GM12878 (cell line): ENCODE measurements at regions not wholly inside any gene's neighbourhood (a gene's known extent, or its start where the extent isn't known, plus 50 kb on each side); places are given as distances from the start of the nearest gene placed in this dataset.

Experiments used
- ATAC-seq: fragments of 200-7000 bp; cut with Tn5 transposase; 3 replicates; pipeline ENCODE4 v1.9.1; 2020; ENCODE audit warnings: mild to moderate bottlenecking, moderate library complexity
- BruUV-seq: library from RNA; stranded (reverse); fragments of 400-500 nt; replicated peaks from 2 replicates; lab custom pipeline; 2021; lab: Mats Ljungman, UMichigan
- CTCF ChIA-PET: fragments of 300-600 bp; sonication (Branson Sonifier 250); formaldehyde crosslinking; extraction: SDS; loops from one replicate; lab custom pipeline; 2021; ENCODE audit warnings: inconsistent platforms; lab: Yijun Ruan, JAX
- POLR2A ChIA-PET: fragments of 350-600 bp; formaldehyde crosslinking; extraction: SDS; loops from one replicate; lab custom pipeline; 2021; ENCODE audit warnings: inconsistent platforms; lab: Charles Lee
- RAD21 ChIA-PET: fragments of 300-600 bp; sonication (Branson Sonifier 250); formaldehyde crosslinking; loops from one replicate; lab custom pipeline; 2023; ENCODE audit warnings: antibody characterized with exemption; ENCODE audit not compliant: unreplicated experiment; lab: Charles Lee
- SMC1A ChIA-PET: fragments of 300-600 bp; sonication (Branson Sonifier 250); formaldehyde crosslinking; loops from one replicate; lab custom pipeline; 2023; ENCODE audit not compliant: unreplicated experiment, uncharacterized antibody; lab: Charles Lee
- DNase-seq: peaks from one replicate; pipeline ENCODE4 v3.0.0-alpha.2; 2011; ENCODE audit warnings: low read depth, low spot score
- FAIRE-seq: peaks from 3 replicates; lab custom pipeline; 2011; peaks lifted over from hg19 to GRCh38; lab: Jason Lieb, UNC
- H2AFZ ChIP-seq: 2 replicates; pipeline ENCODE4 v1.6.0; 2011; ENCODE audit warnings: low read depth, low read length, control low read depth; ENCODE audit not compliant: control insufficient read depth
- H3K27ac ChIP-seq: 2 replicates; pipeline ENCODE4 v1.5.1; 2011; ENCODE audit warnings: control low read depth; ENCODE audit not compliant: control insufficient read depth, insufficient read depth
- H3K27me3 ChIP-seq, 2 experiments: replicated peaks in 1 of 2; 2 replicates each; pipeline versions ENCODE4 v1.6.0 to v1.6.1; 2011; ENCODE audit warnings: low read length in 1 of 2; ENCODE audit not compliant: control insufficient read depth in 2 of 2, insufficient read depth in 2 of 2
- H3K36me3 ChIP-seq, 2 experiments: 2 replicates each; pipeline ENCODE4 v1.5.1; 2011; ENCODE audit warnings: low read length in 1 of 2; ENCODE audit not compliant: control insufficient read depth in 2 of 2, insufficient read depth in 2 of 2
- H3K4me1 ChIP-seq: 2 replicates; pipeline ENCODE4 v1.6.1; 2011; ENCODE audit warnings: mild to moderate bottlenecking, low read length, moderate library complexity, mixed read lengths; ENCODE audit not compliant: control insufficient read depth, insufficient read depth
- H3K4me2 ChIP-seq: 2 replicates; pipeline ENCODE4 v1.6.0; 2011; ENCODE audit warnings: control low read depth; ENCODE audit not compliant: control insufficient read depth, insufficient read depth
- H3K4me3 ChIP-seq: fragments of 200-600 bp; sonication (generic); 2 replicates; pipeline ENCODE4 v1.5.1; 2016
- H3K79me2 ChIP-seq: 2 replicates; pipeline ENCODE4 v1.6.0; 2011; ENCODE audit warnings: low read length; ENCODE audit not compliant: control insufficient read depth, insufficient read depth
- H3K9ac ChIP-seq: 2 replicates; pipeline ENCODE4 v1.8.0; 2011; ENCODE audit warnings: low read length, control low read depth, mixed read lengths; ENCODE audit not compliant: control insufficient read depth, insufficient read depth
- H3K9me3 ChIP-seq: replicated peaks from 3 replicates; pipeline ENCODE4 v1.5.1; 2011; ENCODE audit warnings: mild to moderate bottlenecking, low read length; ENCODE audit not compliant: control insufficient read depth, insufficient read depth
- H4K20me1 ChIP-seq: 2 replicates; pipeline ENCODE4 v1.6.0; 2011; ENCODE audit not compliant: control insufficient read depth, insufficient read depth
- EED ChIP-seq: sonication (generic); IDR thresholded peaks from 2 replicates; pipeline ENCODE4 v1.6.1; 2016; ENCODE audit warnings: antibody characterized with exemption, low read depth
- IKZF1 ChIP-seq: fragments of 450-650 bp; conservative IDR thresholded peaks from 2 replicates; pipeline ENCODE4 v1.6.1; 2017; ENCODE audit warnings: antibody characterized with exemption, mild to moderate bottlenecking
- IRF4 ChIP-seq: IDR thresholded peaks from 2 replicates; pipeline ENCODE4 v1.6.1; 2011; ENCODE audit warnings: low read depth, low read length
- JUNB ChIP-seq: IDR thresholded peaks from 2 replicates; pipeline ENCODE4 v1.6.1; 2016; ENCODE audit warnings: antibody characterized with exemption, mild to moderate bottlenecking
- KDM1A ChIP-seq: fragments of 200-600 bp; sonication (generic); IDR thresholded peaks from 2 replicates; pipeline ENCODE4 v1.6.1; 2016; ENCODE audit warnings: borderline replicate concordance
- MEF2B ChIP-seq: fragments of 450-650 bp; IDR thresholded peaks from 2 replicates; pipeline ENCODE4 v1.6.1; 2018; ENCODE audit warnings: mild to moderate bottlenecking, moderate library complexity; ENCODE audit not compliant: partially characterized antibody, poor library complexity, severe bottlenecking
- MTA2 ChIP-seq: fragments of 450-650 bp; IDR thresholded peaks from 2 replicates; pipeline ENCODE4 v1.6.1; 2016; ENCODE audit warnings: low read depth, mild to moderate bottlenecking, moderate library complexity
- NFIC ChIP-seq: IDR thresholded peaks from 2 replicates; pipeline ENCODE4 v1.6.1; 2012; ENCODE audit warnings: low read depth, mild to moderate bottlenecking, inconsistent platforms, low read length, moderate library complexity
- PAX8 ChIP-seq: fragments of 450-650 bp; IDR thresholded peaks from 2 replicates; pipeline ENCODE4 v1.6.1; 2017; ENCODE audit warnings: mild to moderate bottlenecking, moderate library complexity
- POLR2A ChIP-seq: IDR thresholded peaks from 2 replicates; pipeline ENCODE4 v1.6.1; 2011; ENCODE audit warnings: low read depth, mild to moderate bottlenecking, low read length
- POLR2AphosphoS5 ChIP-seq: IDR thresholded peaks from 2 replicates; pipeline ENCODE4 v1.6.1; 2011; ENCODE audit warnings: mild to moderate bottlenecking, low read length, inconsistent platforms
- TAF1 ChIP-seq: IDR thresholded peaks from 2 replicates; pipeline ENCODE4 v1.6.1; 2011; ENCODE audit warnings: mild to moderate bottlenecking, low read depth, low read length, borderline replicate concordance
- TBL1XR1 ChIP-seq: IDR thresholded peaks from 2 replicates; pipeline ENCODE4 v1.6.1; 2012; ENCODE audit warnings: low read depth, low read length, improper control_type of control experiment
- TCF12 ChIP-seq: IDR thresholded peaks from 2 replicates; pipeline ENCODE4 v1.6.1; 2011; ENCODE audit warnings: low read depth, mild to moderate bottlenecking, low read length
- ZNF207 ChIP-seq: fragments of 450-650 bp; IDR thresholded peaks from 2 replicates; pipeline ENCODE4 v1.6.1; 2014; ENCODE audit warnings: antibody characterized with exemption, mild to moderate bottlenecking, borderline replicate concordance
- ZNF217 ChIP-seq: fragments of 450-650 bp; IDR thresholded peaks from 2 replicates; pipeline ENCODE4 v1.6.1; 2017; ENCODE audit warnings: antibody characterized with exemption, mild to moderate bottlenecking
- WGBS: methylation state at CpG from one replicate; pipeline ENCODE4 v1.1.6; 2016; ENCODE audit warnings: low lambda C conversion rate; ENCODE audit not compliant: insufficient replicate concordance, insufficient coverage; ENCODE audit errors: missing lambda C conversion rate; 5-methylcytosine and 5-hydroxymethylcytosine counted together
- in situ Hi-C: fragments of 300-500 bp; cut with MboI; formaldehyde crosslinking; loops from 9 replicates; pipeline ENCODE4 v1.14.3; 2018; ENCODE audit warnings: mixed read lengths
- intact Hi-C: fragments of 100-400 bp; cut with micrococcal nuclease; formaldehyde crosslinking; loops from one replicate; pipeline ENCODE4 v1.14.2; 2022; ENCODE audit not compliant: unreplicated experiment
- TF ChIP-seq, protein P1 (sequence below): IDR thresholded peaks from 2 replicates; pipeline ENCODE4 v1.6.1; 2011; ENCODE audit warnings: borderline replicate concordance, low read depth, mild to moderate bottlenecking, moderate library complexity, mixed read lengths, low read length; ENCODE audit not compliant: insufficient read depth; ENCODE audit errors: extremely low read length
- TF ChIP-seq, protein P2 (sequence below): fragments of 150-350 bp; IDR thresholded peaks from 2 replicates; pipeline ENCODE4 v1.6.1; 2014; ENCODE audit warnings: mild to moderate bottlenecking, low read depth, low read length
- TF ChIP-seq, protein P3 (sequence below): IDR thresholded peaks from 2 replicates; pipeline ENCODE4 v1.6.1; 2011; ENCODE audit warnings: low read depth, low read length, improper control_type of control experiment, borderline replicate concordance
- TF ChIP-seq, protein P4 (sequence below): IDR thresholded peaks from 2 replicates; pipeline ENCODE4 v1.6.1; 2011; ENCODE audit warnings: low read depth, mild to moderate bottlenecking, low read length, moderate library complexity, borderline replicate concordance; ENCODE audit errors: extremely low read depth

DNA sequence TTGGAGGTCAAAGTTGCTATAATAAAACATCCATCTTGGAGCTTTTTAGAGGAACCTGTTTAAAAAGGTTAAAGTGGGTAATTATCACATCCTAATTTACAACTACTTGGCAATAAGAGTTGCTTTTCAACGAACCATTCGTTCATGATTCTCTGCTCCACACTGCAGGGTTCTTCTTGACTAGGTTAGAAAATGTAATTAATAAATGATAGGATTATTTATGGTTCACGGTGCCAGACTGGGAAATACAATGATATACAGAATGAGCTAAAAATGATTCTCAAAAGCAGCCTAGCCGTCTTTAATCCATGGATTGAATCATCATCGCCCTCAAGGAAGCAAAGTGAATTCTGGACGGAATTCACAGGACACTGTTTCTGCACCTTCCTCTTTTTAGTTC, 291.2 kb downstream of the TEX29 start:
- intact Hi-C loops = no loop called here
- Histone ChIP-seq H3K27me3 (no peaks in the 10 kb centered on the region; a peak in 1 of 4 replicates), H3K9ac (no peak overlapping the region), H4K20me1 (no peaks in the 10 kb centered on the region), H2AFZ (no peak overlapping the region), H3K9me3 (no peaks in the 10 kb centered on the region; the same call in 2 of the 3 replicates), H3K79me2 (no peaks in the 10 kb centered on the region), H3K4me2 (no peak overlapping the region), H3K4me1 (no peaks in the 10 kb centered on the region), H3K36me3 (no peaks in the 10 kb centered on the region), H3K4me3 (no peak overlapping the region), H3K27ac (no peak overlapping the region)
- DNase-seq (no peak), ATAC-seq (no peak), FAIRE-seq (no peak)
- CTCF ChIA-PET = no interaction called here
- SMC1A ChIA-PET = no interaction called here
- in situ Hi-C loops = no loop called here
- WGBS = 14% methylated on average over 6 of the region's 6 CpGs
- no TSS peak for BruUV-seq
- RAD21 ChIA-PET = no interaction called here
- TF ChIP-seq, protein P1, sequence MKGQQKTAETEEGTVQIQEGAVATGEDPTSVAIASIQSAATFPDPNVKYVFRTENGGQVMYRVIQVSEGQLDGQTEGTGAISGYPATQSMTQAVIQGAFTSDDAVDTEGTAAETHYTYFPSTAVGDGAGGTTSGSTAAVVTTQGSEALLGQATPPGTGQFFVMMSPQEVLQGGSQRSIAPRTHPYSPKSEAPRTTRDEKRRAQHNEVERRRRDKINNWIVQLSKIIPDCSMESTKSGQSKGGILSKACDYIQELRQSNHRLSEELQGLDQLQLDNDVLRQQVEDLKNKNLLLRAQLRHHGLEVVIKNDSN = no peak
- TF ChIP-seq TAF1 (no peak), POLR2A (no peak), MEF2B (no peak), MTA2 (no peak), EED (no peak), NFIC (no peak), POLR2AphosphoS5 (no peak), TCF12 (no peak), PAX8 (no peak), KDM1A (no peak), IKZF1 (no peak), ZNF217 (no peak), TBL1XR1 (no peak), ZNF207 (no peak), JUNB (no peak), IRF4 (no peak)
- TF ChIP-seq, protein P2, sequence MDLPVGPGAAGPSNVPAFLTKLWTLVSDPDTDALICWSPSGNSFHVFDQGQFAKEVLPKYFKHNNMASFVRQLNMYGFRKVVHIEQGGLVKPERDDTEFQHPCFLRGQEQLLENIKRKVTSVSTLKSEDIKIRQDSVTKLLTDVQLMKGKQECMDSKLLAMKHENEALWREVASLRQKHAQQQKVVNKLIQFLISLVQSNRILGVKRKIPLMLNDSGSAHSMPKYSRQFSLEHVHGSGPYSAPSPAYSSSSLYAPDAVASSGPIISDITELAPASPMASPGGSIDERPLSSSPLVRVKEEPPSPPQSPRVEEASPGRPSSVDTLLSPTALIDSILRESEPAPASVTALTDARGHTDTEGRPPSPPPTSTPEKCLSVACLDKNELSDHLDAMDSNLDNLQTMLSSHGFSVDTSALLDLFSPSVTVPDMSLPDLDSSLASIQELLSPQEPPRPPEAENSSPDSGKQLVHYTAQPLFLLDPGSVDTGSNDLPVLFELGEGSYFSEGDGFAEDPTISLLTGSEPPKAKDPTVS = no peak
- TF ChIP-seq, protein P3, sequence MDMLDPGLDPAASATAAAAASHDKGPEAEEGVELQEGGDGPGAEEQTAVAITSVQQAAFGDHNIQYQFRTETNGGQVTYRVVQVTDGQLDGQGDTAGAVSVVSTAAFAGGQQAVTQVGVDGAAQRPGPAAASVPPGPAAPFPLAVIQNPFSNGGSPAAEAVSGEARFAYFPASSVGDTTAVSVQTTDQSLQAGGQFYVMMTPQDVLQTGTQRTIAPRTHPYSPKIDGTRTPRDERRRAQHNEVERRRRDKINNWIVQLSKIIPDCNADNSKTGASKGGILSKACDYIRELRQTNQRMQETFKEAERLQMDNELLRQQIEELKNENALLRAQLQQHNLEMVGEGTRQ = no peak
- TF ChIP-seq, protein P4, sequence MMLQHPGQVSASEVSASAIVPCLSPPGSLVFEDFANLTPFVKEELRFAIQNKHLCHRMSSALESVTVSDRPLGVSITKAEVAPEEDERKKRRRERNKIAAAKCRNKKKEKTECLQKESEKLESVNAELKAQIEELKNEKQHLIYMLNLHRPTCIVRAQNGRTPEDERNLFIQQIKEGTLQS = no peak
- POLR2A ChIA-PET = no interaction called here
